ENCODE measurements at regions not wholly inside any gene's neighbourhood (a gene's known extent, or its start where the extent isn't known, plus 50 kb on each side); places are given as distances from the start of the nearest gene placed in this dataset.

GRCh38 chr4:141896687-141897086 lies 260.3 kb downstream of the IL15 start:
- DNase-seq (ENCODE audit: extremely low read depth, insufficient read length) = no peak
- TF ChIP-seq CTCF (IDR thresholded peaks at IDR 0.05; ENCODE audit: insufficient read depth, low read length, poor library complexity, severe bottlenecking) = no peak
- H3K27me3 ChIP-seq (replicated peaks; ENCODE audit: control insufficient read depth, insufficient read depth, low read length) = no peaks in the 10 kb centered on the region
- no peak overlapping the region for H3K4me3 ChIP-seq (replicated peaks; ENCODE audit: low read depth, low read length)
- H3K36me3 ChIP-seq (ENCODE audit: control insufficient read depth, insufficient read depth, low read length) = no peaks in the 10 kb centered on the region

- DNase-seq (ENCODE audit: extremely low read depth, insufficient read length) = no peak
- H3K4me3 ChIP-seq (replicated peaks; ENCODE audit: low read depth, low read length) = no peak overlapping the region
- H3K36me3 ChIP-seq (ENCODE audit: control insufficient read depth, insufficient read depth, low read length) = no peaks in the 10 kb centered on the region
- no peak for TF ChIP-seq CTCF (IDR thresholded peaks at IDR 0.05; ENCODE audit: insufficient read depth, low read length, poor library complexity, severe bottlenecking)
- no peaks in the 10 kb centered on the region for H3K27me3 ChIP-seq (replicated peaks; ENCODE audit: control insufficient read depth, insufficient read depth, low read length)
Observed at GRCh38 chr4:141898346-141898745, 262.0 kb downstream of the IL15 start.

- no peak for TF ChIP-seq CTCF (IDR thresholded peaks at IDR 0.05; ENCODE audit: insufficient read depth, low read length, poor library complexity, severe bottlenecking)
- Histone ChIP-seq H3K36me3 (ENCODE audit: control insufficient read depth, insufficient read depth, low read length) (no peaks in the 10 kb centered on the region), H3K4me3 (replicated peaks; ENCODE audit: low read depth, low read length) (no peak overlapping the region), H3K27me3 (replicated peaks; ENCODE audit: control insufficient read depth, insufficient read depth, low read length) (no peaks in the 10 kb centered on the region)
- no peak for DNase-seq (ENCODE audit: extremely low read depth, insufficient read length)
Observed at GRCh38 chr4:141899103-141899502, 262.7 kb downstream of the IL15 start.

- Histone ChIP-seq H3K36me3 (ENCODE audit: control insufficient read depth, insufficient read depth, low read length) (no peaks in the 10 kb centered on the region), H3K4me3 (replicated peaks; ENCODE audit: low read depth, low read length) (no peak overlapping the region), H3K27me3 (replicated peaks; ENCODE audit: control insufficient read depth, insufficient read depth, low read length) (no peaks in the 10 kb centered on the region)
- no peak for TF ChIP-seq CTCF (IDR thresholded peaks at IDR 0.05; ENCODE audit: insufficient read depth, low read length, poor library complexity, severe bottlenecking)
- DNase-seq (ENCODE audit: extremely low read depth, insufficient read length) = no peak
Observed at GRCh38 chr4:141899541-141899940, 263.2 kb downstream of the IL15 start.

- H3K36me3 ChIP-seq (ENCODE audit: control insufficient read depth, insufficient read depth, low read length) = no peaks in the 10 kb centered on the region
- no peak overlapping the region for H3K4me3 ChIP-seq (replicated peaks; ENCODE audit: low read depth, low read length)
- DNase-seq (ENCODE audit: extremely low read depth, insufficient read length) = no peak
- no peaks in the 10 kb centered on the region for H3K27me3 ChIP-seq (replicated peaks; ENCODE audit: control insufficient read depth, insufficient read depth, low read length)
- no peak for TF ChIP-seq CTCF (IDR thresholded peaks at IDR 0.05; ENCODE audit: insufficient read depth, low read length, poor library complexity, severe bottlenecking)
Observed at GRCh38 chr4:141900856-141901255, 264.5 kb downstream of the IL15 start.

- no peaks in the 10 kb centered on the region for H3K27me3 ChIP-seq (replicated peaks; ENCODE audit: control insufficient read depth, insufficient read depth, low read length)
- no peak for TF ChIP-seq CTCF (IDR thresholded peaks at IDR 0.05; ENCODE audit: insufficient read depth, low read length, poor library complexity, severe bottlenecking)
- H3K36me3 ChIP-seq (ENCODE audit: control insufficient read depth, insufficient read depth, low read length) = no peaks in the 10 kb centered on the region
- H3K4me3 ChIP-seq (replicated peaks; ENCODE audit: low read depth, low read length) = no peak overlapping the region
- DNase-seq (ENCODE audit: extremely low read depth, insufficient read length) = no peak
Observed at GRCh38 chr4:141905751-141906150, 269.4 kb downstream of the IL15 start.

Data from GM06990 (cell line).